ENCODE measurements at regions not wholly inside any gene's neighbourhood (a gene's known extent, or its start where the extent isn't known, plus 50 kb on each side); places are given as distances from the start of the nearest gene placed in this dataset.

GRCh38 chr1:78373676-78374075 is 117.1 kb upstream of the PTGFR start:
- TF ChIP-seq CTCF (IDR thresholded peaks at IDR 0.05; ENCODE audit: insufficient read depth, low read length, poor library complexity, severe bottlenecking) (no peak), EZH2phosphoT487 (conservative IDR thresholded peaks at IDR 0.05; ENCODE audit: low read length) (no peak)
